GM19463 (cell line): ENCODE measurements at regions not wholly inside any gene's neighbourhood (a gene's known extent, or its start where the extent isn't known, plus 50 kb on each side); places are given as distances from the start of the nearest gene placed in this dataset.
"Not testable (repeated sequence)": the region's sequence is repeated elsewhere in the genome, so short reads cannot be mapped to it uniquely, and the experiment has no call there.

Experiments
- ATAC-seq: cut with Tn5 transposase; IDR thresholded peaks from one replicate; pipeline ENCODE4 v1.9.1; 2021; ENCODE audit warnings: mild to moderate bottlenecking, moderate library complexity; ENCODE audit not compliant: unreplicated experiment

DNA sequence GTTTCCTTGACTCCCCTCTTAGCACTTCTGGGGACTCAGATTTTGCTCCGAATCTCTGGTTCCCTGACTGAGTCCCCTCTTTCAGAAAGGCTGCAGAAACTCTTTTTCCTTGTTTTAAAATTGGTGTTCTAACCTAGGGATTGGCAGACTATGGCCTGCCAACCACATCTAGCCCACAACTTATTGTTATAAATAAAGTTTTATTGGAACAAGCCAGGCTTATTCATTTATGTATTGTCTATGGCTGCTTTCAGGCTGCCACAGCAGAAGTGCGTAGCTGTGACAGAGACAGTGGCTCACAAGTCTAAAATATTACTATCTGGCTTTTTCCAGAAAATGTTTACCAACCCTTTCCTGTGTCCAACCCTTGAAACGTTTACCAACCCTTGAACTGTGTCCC is 81.7 kb downstream of the IER5 start:
- ATAC-seq: no peak

DNA sequence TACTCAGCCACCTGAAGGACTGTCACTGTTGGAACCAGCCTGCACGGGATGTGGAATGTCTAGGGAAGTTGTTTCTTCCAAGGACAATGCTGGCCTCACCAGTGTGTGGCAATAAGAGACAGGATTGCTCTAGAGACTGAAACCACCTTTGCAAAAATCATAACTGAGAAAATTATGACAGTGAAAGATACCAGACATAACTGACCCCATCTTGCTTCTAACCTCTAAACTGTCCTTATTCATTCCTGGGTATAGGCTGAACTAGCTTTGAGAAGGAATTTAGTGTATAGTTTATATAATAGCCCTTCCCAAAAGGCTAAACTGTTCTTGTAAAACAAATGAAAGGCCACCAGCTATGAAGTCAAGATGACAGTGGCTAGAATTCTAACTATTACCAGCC is 83.6 kb downstream of the IER5 start:
- ATAC-seq: no peak

DNA sequence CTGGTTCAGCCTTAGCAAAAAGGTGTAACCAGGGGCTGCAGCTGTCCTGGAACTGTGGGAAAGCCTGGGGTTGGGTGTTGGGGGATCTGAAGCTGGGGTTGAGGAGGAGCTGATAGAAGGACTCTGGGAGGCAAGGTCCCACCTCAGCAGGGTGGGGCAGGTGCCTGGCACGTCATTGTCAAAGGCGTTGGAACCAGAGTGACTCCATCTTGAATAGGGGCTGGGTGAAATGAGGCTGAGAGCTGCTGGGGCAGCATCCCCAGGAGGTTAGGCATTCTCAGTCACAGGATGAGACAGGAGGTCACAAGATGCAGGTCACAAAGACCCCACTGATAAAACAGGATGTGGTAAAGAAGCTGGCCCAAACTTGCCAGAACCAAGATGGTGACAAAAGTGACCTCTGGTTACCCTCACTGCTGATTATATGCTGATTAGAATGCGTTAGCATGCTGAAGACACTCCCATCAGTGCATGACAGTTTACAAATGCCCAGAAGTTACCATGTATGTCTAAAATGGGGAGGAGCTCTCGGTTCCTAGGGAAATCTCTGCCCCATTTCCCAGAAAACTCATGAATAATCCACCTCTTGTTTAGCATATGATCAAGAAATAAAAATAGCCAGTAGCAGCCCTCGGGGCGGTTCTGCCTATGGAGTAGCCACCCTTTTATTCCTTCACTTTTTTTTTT is 85.4 kb downstream of the IER5 start:
- no peak for ATAC-seq

DNA sequence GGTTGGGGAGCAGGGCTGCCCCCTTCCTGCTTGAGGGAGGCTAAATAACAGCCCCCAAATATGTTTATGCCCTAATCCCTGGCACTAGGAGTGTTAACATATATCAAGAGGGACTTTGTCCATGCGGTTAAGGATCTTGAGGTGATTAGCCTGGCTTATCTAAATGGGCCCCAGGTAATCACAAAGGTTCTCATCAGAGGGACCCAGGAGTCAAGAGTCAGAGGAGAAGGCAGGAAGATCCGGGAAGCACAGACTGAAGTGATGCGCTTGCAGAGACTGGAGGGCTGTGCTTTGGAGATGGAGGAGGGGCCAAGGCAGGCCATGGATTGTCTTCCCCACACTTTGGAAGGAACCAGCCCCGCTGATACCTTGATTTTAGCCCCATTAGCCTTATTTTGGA is 86.4 kb downstream of the IER5 start:
- ATAC-seq: no peak

DNA sequence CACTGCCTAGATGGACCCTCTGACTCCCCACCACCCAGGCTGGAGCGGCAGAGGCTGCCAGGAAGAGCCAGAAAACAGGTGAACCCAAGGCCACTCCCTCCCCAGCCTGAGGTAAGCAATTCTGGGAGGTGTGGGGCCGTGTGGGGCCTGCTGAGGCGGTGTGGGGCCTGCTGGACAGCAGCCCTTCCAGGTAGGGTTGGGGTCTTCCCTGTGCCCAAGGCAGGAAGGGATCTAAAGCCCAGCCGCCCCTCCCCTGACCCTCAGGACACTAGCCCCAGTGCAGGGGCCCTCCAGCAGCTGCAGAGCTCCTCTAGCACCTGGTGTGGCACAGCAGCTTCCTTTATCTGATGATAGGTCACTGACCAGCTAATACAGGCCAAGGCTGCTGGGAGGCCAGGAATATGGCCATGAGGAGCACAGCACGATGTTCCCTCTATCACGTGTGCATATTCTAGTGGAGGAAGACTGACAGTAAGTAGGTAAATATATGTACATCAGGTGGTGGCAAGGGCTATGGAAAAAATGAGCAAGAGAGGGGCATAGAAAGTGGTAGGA is 86.9 kb downstream of the IER5 start:
- ATAC-seq: no peak

DNA sequence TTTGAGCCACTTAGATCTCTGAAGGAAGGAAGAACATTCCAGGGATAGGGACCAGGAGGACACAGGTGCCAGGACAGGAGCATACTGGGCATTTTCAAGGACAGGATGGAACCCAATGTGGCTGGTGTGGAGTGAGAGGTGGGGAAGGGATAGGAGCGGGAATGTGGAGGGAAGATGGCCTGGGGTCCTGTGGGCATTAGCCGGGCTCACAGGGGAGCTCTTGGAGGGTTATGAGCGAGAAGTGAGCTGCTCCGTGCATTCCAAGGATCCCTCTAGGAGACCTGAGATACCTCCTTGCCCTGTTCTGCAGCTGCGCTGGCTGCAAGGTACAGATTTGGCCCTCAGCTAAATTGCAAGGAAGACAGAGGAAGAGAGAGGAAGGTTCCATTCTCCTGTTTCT is 87.5 kb downstream of the IER5 start:
- no peak for ATAC-seq

DNA sequence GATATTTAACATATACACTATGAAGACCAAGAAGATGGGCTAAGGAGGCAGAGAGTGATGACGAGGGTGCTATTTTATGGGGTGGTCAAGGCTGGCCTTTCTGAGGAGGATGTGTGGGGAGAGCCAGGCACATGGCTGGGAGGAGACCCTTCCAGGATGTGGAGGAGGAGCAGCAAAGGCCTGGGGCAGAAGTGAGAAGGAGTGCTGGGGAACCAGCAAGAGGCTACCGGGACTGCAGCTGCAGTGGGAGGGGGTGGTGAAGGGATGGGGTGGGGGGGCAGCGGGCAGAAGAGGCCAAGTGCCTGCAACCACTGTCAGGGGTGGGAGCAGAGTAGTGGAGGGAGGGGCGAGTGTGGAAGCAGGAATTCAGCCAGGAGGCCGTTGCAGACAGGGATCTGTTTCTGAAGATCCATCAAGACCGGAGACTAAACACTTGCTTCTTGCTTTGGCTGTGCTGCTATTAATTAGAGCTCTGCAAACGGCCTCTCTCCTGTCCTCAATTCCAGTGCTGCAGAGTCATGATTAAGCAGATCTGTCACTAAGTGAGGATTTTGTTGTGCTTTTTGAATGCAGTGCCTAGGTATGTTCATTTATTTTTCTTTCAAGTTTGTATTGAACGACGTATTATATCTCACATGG is 89.9 kb downstream of the IER5 start:
- no peak for ATAC-seq

DNA sequence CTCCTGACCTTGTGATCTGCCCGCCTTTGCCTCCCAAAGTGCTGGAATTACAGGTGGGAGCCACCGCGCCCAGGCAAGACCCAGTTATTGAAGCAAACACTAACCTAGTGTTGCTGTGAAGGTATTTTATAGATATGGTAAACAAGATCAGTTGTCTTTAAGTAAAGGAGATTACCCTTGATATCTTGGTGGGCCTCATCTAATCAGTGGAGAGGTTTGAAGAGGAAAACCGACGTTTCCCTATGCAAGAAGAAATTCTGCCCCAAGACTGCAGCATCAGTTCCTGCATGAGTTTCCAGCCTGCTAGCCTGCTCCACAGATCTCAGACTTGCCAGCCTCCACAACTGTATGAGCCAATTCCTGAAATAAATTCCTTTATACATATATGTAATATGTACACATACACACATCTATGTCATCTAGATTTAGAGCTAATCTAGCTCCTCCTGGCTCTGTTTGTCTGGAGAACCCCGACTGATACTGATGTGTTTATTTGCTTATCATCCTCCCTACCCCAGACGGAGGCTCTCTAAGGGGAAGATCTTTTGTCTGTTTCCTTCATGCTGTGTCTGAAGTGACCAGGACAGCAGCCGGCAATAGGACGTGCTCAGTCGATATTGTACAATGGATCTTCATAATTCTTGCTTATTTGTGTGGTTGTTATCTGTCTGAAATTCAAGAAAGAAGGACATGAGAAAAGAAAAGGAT is 90.9 kb downstream of the IER5 start:
- no peak for ATAC-seq

DNA sequence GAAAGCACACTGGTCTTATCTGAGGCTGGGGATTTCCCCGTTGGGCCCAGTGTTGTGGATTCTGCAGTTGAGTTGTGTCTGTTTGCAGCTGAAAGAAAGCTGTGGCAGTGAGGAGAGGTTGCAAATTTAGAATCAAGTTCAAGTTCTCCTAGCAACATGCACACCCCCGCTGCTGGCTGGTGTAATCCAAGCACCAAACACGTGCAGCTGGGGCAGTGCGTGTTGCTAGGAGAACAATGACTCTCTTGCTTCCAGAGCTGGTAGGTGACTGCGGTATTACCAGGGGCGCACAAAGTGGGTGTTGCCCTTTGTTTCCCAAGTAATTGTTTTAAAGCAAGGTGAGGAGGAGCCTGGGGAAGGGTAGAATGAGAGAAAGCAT is 91.5 kb downstream of the IER5 start:
- ATAC-seq: no peak

DNA sequence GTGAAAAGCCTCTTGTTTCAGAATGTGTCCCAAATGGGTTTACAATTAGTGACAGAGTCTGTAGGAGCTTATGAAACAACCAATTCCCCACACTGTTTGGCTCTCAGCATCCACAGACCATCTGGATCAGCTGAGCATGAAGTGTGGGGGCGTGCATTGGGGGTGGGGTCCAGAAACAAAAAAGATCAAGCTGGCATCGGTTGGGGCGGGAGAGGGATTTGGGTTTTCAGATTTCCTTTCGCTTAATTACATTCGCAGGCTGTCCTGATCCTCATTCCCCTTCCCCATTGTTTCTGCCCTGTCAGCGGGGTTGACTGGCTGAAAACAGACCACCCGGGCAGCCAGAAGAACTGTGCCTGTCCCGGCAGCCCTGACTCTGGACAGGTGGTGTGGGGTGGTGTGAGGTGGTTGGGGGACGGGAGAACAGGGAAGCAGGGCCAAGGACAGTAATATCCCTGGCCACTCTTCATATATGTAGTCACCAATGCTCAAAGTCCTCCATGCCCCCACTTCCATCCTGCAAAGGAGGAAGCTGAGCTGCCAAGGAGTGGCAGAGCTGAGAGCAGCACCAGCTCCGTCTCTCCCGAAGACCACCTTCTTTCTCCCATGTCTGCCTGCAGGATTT is 92.0 kb downstream of the IER5 start:
- no peak for ATAC-seq

DNA sequence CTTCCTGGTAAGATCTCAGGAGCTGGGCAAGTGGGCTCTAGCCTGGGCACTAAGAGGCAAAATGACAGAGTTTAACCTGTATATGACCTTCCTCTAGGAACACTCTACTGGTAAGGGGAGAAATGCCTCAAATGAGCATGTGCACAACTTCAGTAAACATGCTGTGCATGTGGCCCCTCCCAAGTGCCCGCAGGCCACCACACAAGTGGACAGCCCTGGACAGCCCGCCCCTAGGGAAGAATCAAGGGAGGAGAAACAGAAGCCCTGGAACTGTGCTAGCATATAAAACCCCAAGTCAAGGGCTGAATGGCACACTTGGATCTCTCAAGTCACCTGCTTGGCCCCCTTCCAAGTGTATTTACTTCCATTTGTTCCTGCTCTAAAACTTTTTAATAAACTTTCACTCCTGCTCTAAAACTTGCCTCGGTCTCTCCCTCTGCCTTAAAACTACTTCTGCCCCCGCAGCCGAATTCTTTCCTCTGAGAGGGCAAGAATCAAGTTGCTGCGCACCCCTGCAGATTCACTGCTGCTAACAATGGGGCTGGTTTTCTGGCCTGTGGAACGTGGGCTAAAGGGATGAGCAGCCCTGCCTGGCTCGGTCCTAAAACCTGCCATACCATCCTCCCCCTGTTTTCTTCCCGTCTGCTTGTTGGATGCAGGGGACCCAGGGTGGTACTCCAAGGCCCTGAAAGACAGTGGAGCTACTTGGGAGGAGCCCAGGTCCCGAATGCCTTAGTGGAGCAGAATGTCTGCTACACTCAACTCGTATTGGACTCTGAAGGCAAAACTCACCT is 93.5 kb downstream of the IER5 start:
- no peak for ATAC-seq

DNA sequence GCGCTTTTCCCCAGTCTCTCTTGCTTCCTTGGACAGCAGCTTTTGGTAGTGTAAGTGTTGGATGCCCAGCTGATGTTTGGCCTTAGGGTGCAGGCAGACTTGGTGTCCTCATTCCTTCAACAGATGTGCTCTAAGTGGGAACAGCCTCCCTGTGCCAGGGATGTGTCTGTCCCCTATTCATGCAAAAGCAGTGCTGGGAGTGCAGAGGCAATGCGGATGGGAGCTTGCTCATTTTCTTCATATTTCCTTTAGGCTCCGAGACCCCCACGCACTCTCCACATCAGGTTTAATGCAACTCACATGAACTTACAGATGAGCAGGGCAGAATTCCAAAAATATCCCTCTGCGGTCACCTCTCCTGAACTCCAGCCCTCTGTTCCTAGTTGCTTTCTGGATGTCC is 96.1 kb downstream of the IER5 start:
- no peak for ATAC-seq

DNA sequence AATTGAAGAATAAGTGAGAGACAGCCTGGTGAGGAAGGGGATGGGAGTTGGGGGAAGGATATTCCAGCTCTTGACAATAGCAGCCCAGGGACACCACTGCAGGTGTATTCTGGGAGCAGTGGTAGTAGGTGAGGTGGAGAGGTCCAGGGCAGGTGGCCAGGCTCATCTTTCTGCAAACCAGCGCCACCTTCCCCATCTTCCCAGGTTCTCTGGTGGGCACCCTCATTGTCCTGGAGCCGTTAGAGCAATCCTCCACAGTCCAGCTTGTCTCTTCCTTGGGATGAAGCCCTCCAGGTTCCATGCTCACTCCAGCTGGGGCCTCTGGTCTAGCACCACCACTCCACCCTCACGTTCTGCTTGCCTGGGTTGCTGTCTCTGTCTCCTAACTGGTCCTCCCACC is 97.0 kb downstream of the IER5 start:
- ATAC-seq: no peak

DNA sequence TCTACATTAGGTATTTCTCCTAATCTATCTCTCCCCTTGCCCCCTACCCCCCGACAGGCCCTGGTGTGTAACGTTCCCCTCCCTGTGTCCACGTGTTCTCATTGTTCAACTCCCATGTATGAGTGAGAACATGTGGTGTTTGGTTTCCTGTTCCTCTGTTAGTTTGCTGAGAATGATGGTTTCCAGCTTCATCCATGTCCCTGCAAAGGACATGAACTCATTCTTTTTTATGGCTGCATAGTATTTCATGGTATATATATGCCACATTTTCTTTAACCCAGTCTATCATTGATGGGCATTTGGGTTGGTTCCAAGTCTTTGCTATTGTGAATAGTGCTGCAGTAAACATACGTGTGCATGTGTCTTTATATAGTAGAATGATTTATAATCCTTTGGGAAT is 97.6 kb downstream of the IER5 start:
- not testable (repeated sequence) for ATAC-seq

DNA sequence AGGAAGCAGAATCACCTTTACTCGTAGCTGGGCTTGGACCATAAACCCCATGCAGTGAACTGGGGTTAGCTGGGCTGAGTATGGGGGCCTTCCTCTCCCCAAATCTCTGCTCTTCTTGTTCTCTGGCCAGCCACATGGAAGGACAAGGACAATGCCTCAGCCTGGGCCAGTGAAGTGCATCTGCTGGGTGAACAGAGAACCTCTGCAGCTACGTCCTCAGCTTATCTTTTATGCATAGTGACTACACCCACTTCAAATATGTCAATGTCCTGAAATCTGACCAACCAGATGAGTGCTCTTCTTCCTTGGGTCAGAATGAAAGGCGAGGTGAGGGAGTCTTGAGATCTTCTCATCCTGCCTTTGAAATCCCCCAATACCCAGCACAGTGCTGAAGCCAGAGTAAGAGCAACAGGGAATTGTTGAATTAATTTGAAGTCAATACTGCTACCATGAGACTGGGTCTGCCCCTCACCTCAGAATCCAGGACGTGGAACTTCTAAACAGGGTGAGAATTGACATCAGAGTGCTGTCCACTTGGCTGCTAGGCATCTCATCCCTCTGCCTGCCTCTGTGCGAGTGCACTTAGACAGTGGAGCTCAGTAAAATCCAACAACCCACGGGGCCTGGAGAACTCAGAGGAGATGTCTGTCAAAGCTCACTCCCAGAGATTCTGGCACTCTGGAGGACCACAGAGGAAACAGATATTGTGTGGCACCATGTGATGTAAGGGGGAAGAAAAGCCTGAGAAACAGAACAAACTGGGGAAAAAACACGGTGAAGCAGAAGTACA is 99.0 kb downstream of the IER5 start:
- ATAC-seq: no peak

DNA sequence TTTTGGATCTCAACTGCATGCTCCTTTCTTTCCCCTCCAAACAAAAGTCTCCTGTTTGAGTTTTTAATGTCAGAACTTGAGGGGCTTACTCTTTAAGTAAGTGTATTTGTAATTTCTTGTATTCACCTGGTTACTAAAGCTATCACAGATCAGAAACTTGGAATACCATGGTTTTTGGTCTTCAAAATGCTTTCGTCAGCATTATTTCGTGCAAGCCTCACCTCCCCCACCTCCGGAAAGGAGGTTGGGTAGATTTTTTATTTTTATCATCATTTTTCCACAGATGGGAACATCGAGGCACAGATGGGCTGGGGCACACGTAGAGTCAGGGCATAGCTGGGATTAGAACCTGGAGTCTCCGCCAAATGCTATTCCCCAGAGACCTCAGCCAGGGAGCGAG is 100.7 kb downstream of the IER5 start:
- no peak for ATAC-seq

DNA sequence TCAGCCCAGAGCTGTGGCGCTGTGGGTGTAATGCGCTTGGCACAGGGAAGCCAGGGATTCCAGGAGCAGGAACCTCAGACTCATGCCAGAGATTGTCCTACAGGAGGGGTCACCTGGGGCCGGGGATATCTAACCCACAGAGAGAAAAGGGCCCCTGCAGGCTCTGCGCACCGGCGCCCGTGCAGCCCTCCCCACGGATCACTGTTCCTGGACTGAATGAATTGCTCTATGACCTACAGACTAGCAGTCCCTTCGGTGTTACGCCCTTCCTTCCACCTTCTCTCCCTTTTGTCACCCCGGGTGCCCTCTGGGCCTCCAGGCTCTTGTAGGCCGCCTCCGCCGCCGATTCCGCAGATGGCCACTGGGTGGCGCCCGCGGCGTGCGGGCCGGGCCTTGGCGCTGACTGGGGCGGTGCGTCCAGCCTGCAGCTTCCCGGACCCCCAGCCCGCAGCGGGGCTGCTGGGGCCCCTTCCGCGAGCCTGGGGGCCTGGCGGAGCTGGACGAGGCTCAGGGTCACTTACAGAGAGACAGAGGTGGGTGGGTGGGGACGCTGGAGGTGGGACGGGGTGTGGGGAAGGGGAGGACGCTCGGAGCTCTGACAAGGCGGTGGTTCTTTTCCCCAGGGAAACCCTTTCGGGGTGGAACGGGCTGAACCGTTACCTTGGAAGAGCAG is 101.3 kb downstream of the IER5 start:
- peak; percentile 78 for ATAC-seq

DNA sequence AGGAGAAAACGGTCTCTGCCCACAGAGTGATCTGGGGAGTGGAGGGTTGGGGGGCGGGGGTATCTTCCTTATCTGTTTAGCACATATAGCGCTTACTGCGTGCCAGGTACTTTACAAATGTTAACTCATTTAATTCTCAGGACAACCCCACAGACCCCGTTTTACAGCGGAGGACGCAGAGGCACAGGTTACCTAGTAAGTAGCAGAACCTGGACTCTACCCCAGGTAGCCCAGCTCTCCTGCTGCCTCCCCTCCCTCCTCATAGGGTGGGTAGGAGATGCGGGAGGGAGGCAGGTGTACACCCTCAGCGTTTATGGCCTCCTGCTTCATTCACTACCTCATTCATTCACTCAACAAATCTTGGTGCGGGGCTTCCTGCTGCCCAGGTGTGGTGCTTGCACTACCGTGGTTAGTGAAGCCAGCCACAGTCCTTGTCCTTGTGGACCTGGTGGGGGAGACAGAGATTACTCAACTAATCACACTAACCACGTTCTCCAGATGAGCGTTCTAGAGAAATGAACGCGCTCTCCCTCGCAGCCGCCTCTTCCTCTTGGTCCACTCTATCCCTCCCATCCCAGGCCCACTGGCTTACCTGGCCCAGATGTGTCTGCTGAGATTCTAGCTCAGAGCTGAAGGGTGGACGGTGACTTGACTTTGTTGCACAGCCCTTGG is 102.0 kb downstream of the IER5 start:
- ATAC-seq: no peak

DNA sequence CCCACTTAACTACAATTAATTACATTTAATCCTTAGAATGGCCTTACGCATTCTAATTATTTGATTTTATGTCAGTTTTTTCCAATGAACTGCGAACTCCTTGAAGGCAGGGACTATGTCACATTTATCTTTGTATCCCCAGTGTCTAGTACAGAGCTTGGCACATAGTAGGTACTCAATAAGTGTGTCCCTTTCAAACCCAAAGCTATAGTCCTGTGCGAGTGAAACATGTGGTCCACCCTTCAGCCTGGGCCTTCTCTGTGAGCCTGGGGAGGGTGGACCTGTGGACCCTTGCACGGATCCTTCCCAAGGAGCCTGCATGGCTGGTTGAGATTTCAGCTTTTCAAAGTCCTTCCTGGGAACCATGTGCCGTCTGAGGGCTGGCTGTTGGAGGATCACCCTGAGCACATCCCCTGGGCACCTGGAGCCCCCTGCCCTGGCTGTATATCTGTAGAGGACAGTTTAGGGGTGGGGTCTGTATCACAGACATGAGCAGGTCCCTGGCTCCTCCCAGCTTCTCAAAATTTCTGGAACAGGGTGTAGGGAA is 103.1 kb downstream of the IER5 start:
- no peak for ATAC-seq
